T-helper 2 cell treated with Interferon-gamma antibody and Interleukin-4, amounts not matched to agents 5 μg/mL and 100 μg/mL, for 36 hours (primary cell): ENCODE measurements at regions not wholly inside any gene's neighbourhood (a gene's known extent, or its start where the extent isn't known, plus 50 kb on each side); places are given as distances from the start of the nearest gene placed in this dataset.

ENCODE experiments used
- DNase-seq: peaks from one replicate; pipeline ENCODE4 v3.0.0; 2021; ENCODE audit warnings: low spot score
- H3K27ac Mint-ChIP-seq: one replicate; pipeline ENCODE4 v1.8.0; 2021; ENCODE audit warnings: mild to moderate bottlenecking, mixed read lengths
- H3K27me3 Mint-ChIP-seq: one replicate; pipeline ENCODE4 v1.8.0; 2021; ENCODE audit warnings: low read depth, mixed read lengths
- H3K36me3 Mint-ChIP-seq: one replicate; pipeline ENCODE4 v1.8.0; 2021; ENCODE audit warnings: low read depth, mixed read lengths
- H3K4me1 Mint-ChIP-seq: one replicate; pipeline ENCODE4 v1.8.0; 2021; ENCODE audit warnings: low read depth, mixed read lengths
- H3K4me3 Mint-ChIP-seq: one replicate; pipeline ENCODE4 v1.8.0; 2022; ENCODE audit warnings: mild to moderate bottlenecking, moderate library complexity, mixed read lengths
- H3K9me3 Mint-ChIP-seq: one replicate; pipeline ENCODE4 v1.8.0; 2021; ENCODE audit warnings: mixed read lengths

DNA sequence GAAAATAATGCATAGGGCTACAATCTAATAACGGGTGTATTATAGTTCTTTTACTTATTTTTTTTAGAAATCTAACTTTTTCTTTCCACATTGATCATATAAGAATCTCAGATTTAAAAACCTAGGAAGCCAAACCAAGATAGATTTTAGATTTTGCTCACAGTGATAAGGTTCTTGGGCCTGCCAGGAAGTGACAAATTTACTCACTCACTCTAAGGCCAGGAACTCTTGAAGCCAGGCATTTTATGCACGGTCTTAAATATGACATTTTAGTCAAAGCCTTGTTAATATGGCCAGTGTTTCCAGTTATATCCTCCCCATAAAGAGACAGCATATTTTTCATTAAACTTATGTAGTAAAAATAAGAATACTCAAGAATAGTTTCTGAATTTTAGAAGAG lies 271.4 kb downstream of the SQOR start:
- DNase-seq: no peak

DNA sequence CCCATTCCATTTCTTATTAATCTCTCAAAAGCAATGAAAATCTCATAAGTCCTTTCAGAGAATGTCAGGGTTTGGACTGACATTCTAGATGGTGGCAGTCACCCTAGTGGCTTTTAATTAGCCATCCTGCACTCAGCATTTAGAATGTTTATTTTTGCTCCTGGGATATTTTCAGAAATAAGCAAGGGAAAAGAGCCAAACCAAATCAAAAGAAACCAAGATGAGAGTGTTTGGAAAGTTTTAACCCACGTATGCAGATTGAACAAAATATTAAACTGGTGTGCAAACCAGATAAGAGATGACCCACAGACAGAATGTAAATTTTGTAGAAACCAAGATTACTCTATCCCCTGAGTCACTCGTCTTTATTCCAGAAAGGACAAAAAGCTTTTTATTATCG lies 275.8 kb downstream of the SQOR start:
- Mint-ChIP-seq H3K27ac (no peak overlapping the region), H3K4me1 (no peaks in the 10 kb centered on the region), H3K36me3 (no peaks in the 10 kb centered on the region), H3K9me3 (peaks cover 4% of the 10 kb centered on the region), H3K4me3 (no peak overlapping the region), H3K27me3 (no peaks in the 10 kb centered on the region)
- DNase-seq: no peak

More for the DNA sequence above, 271.4 kb downstream of the SQOR start:
- Mint-ChIP-seq H3K27ac (no peak overlapping the region), H3K27me3 (no peaks in the 10 kb centered on the region), H3K36me3 (no peaks in the 10 kb centered on the region), H3K9me3 (peaks cover 7% of the 10 kb centered on the region), H3K4me1 (no peaks in the 10 kb centered on the region), H3K4me3 (no peak overlapping the region)

DNA sequence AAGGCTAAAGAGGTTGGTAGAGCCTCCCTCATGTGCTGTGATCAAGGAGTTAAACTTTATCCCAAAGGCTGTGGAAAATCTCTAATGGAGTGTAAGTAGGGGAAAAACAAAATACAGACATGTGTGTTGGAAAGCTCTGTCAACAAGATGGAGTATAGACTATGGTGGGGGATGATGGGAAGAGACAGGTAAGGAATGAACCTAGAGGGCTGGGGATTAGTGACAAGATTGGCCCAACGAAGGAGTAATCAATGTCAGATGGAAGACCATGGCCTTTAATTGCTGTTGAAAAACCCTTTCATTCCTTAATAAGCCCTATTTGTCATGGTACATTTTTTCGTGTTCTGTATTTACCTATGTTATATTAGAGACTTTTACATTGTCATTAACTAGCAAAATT lies 278.6 kb downstream of the SQOR start:
- H3K4me1 Mint-ChIP-seq: no peaks in the 10 kb centered on the region
- H3K27me3 Mint-ChIP-seq: no peaks in the 10 kb centered on the region
- H3K9me3 Mint-ChIP-seq: no peaks in the 10 kb centered on the region
- no peak overlapping the region for H3K4me3 Mint-ChIP-seq
- H3K27ac Mint-ChIP-seq: no peak overlapping the region
- DNase-seq: no peak
- H3K36me3 Mint-ChIP-seq: no peaks in the 10 kb centered on the region

DNA sequence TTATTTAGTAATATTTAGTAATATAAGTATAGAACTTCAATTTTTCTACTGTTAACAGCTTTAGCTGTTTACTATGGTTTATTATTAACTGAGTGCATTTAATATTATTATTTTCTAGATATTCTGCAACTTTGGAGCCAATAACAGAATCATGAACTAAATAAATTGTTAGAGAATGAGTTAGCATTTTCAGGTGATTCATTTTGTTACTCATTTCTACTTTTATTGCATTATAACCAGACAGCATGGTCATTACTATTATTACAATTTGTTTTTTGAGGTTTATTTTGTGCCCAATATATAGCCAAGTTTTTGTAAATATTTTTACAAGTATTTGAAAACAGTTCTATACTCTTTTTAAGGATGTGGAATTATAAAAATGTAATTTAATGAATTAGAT lies 279.6 kb downstream of the SQOR start:
- no peak overlapping the region for H3K27ac Mint-ChIP-seq
- no peak overlapping the region for H3K4me3 Mint-ChIP-seq
- H3K4me1 Mint-ChIP-seq: no peaks in the 10 kb centered on the region
- H3K27me3 Mint-ChIP-seq: no peaks in the 10 kb centered on the region
- H3K9me3 Mint-ChIP-seq: no peaks in the 10 kb centered on the region
- DNase-seq: no peak
- H3K36me3 Mint-ChIP-seq: no peaks in the 10 kb centered on the region

DNA sequence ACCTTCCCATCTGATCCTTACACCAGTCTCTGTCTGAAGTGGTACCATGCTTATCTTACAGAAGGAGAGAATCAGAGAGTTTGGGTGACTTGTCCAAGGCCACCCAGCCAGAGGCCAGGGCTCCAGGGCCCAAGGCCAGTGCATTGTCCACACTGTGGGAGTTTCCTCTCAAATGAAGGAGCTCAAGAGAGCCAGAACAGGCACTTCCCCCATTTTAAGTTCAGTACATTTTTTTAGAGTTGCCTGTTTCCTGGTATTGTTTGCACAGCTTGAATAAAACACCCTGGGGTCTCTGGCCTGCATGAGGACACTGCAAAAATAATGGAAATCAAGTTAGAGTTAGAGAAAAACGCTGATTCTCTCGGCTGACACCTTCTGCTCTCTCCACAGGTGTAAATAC lies 284.0 kb downstream of the SQOR start:
- Mint-ChIP-seq H3K27me3 (no peaks in the 10 kb centered on the region), H3K27ac (no peak overlapping the region), H3K4me3 (no peak overlapping the region), H3K36me3 (no peaks in the 10 kb centered on the region), H3K9me3 (peaks cover 6% of the 10 kb centered on the region), H3K4me1 (no peaks in the 10 kb centered on the region)
- DNase-seq: no peak

DNA sequence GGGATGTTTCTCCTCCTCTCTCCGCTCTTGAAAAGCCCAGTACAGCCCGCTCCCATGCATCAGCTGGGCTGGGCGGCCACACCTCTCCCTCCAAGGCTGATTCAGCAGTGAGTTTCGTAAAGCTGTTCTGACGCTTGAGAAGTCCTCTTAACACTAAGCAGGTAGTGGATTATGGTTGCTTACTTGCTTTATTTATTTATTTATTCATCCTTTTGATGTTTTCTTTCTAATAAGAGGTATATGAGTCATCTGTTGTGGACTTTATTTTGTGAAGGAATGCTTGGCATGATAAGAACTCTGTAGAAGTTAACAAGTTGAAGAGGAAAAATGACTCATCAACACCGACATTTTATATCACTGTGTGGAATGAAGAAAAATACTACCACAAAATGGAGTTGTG lies 285.0 kb downstream of the SQOR start:
- no peak overlapping the region for H3K4me3 Mint-ChIP-seq
- H3K27ac Mint-ChIP-seq: no peak overlapping the region
- H3K36me3 Mint-ChIP-seq: no peaks in the 10 kb centered on the region
- H3K27me3 Mint-ChIP-seq: no peaks in the 10 kb centered on the region
- no peaks in the 10 kb centered on the region for H3K4me1 Mint-ChIP-seq
- no peak for DNase-seq
- peaks cover 6% of the 10 kb centered on the region for H3K9me3 Mint-ChIP-seq

DNA sequence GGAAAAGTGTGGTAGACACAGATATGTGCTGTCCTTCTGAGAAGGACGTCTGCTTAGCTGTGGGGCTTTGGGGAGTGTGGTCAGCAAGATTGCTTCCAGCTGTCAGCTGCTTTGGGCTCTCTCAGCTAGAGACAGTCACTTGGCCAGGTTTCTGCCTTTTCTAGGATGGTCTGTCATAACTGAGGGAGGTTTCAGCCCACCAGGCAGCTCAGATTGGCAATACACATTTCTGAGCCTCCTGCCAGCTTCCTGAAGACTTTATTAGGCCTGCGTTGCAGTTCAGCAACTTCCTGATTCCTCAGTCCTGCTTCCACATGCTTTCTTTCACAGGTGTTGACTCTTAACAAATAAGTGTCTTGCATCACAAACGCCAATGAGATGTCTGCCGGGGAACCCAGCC lies 286.5 kb downstream of the SQOR start:
- peaks cover 6% of the 10 kb centered on the region for H3K9me3 Mint-ChIP-seq
- no peaks in the 10 kb centered on the region for H3K36me3 Mint-ChIP-seq
- H3K27me3 Mint-ChIP-seq: no peaks in the 10 kb centered on the region
- no peak for DNase-seq
- H3K27ac Mint-ChIP-seq: no peak overlapping the region
- no peaks in the 10 kb centered on the region for H3K4me1 Mint-ChIP-seq
- no peak overlapping the region for H3K4me3 Mint-ChIP-seq

DNA sequence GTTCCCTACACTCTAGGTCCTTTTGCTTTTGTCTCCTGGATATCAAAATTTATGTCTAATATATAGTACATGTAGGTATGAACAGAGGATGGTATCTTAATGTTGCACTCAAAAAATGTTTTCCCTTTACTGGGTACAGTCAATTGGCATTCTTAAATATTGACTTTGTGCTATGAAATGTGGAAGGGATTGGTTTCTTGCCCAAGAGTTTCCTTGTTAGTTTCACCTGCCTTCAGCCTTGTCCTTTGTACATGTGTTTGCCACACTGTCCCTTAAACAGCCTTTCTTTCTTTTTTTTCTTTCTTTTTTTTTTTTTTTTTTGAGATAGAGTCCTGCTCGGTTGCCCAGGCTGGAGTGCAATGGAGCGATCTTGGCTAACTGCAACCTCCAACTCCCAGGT lies 287.1 kb downstream of the SQOR start:
- Mint-ChIP-seq H3K4me3 (no peak overlapping the region), H3K27ac (no peak overlapping the region), H3K4me1 (no peaks in the 10 kb centered on the region), H3K9me3 (peaks cover 6% of the 10 kb centered on the region), H3K36me3 (no peaks in the 10 kb centered on the region), H3K27me3 (no peaks in the 10 kb centered on the region)
- no peak for DNase-seq

DNA sequence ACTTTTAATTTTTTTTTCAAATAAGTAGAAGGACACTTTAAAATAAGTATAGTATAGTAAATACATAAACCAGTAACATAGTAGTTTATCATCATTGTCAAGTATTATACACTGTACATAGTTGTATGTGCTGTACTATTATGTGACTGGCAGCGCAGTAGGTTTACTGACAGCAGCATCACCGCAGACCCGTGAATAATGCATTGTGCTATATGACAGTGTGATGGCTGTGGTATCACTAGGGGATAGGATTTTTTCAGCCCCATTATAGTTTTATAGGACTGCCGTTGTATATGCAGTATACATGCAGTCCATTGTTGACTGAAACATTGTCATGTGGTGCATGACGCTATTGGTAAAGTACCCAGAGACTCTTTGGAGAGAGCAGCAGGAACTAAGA lies 306.5 kb downstream of the SQOR start:
- no peak for DNase-seq
- no peaks in the 10 kb centered on the region for H3K27me3 Mint-ChIP-seq
- no peaks in the 10 kb centered on the region for H3K36me3 Mint-ChIP-seq
- H3K27ac Mint-ChIP-seq: no peak overlapping the region
- H3K4me1 Mint-ChIP-seq: no peaks in the 10 kb centered on the region
- H3K9me3 Mint-ChIP-seq: no peaks in the 10 kb centered on the region
- H3K4me3 Mint-ChIP-seq: no peak overlapping the region

DNA sequence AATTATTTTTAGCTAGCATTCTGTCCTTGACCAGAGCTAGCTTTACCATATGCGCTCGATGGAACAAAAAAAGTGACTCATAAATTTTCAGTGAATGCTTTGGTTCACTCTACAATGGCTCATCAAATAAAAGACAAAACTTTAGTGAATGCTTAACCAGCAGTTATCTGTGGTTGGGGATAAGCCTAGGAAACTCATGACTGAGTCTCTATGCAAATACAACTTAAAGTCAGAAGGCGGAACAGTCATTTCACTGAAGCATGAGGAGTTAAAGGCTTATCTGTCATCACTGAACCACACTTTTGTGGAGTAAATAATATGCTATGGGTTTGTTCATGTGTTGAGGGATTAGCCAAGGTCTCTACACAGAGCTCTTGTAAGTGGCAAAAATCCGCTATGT lies 308.4 kb downstream of the SQOR start:
- no peak overlapping the region for H3K27ac Mint-ChIP-seq

DNA sequence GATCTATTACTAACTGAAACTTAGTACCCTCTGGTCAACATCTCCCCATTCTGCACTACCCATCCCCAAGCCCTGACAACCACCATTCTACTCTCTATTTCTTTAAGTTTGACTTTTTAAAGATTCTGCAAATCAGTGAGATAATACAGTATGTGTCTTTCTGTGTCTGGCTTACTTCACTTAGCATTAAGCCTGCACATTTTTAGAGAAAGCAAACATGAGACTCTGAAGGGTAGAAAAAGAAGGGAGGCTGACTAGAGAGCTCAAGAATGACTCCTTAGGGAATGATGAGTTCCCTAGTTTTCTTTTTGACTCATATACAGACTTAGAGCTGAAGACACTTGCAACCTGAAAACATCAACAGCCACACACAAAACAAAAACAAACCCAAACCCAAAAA lies 311.3 kb downstream of the SQOR start:
- Mint-ChIP-seq H3K4me3 (no peak overlapping the region), H3K27me3 (no peaks in the 10 kb centered on the region), H3K4me1 (peaks cover 3% of the 10 kb centered on the region), H3K9me3 (no peaks in the 10 kb centered on the region), H3K27ac (no peak overlapping the region), H3K36me3 (no peaks in the 10 kb centered on the region)
- no peak for DNase-seq

More for the DNA sequence above, 308.4 kb downstream of the SQOR start:
- no peaks in the 10 kb centered on the region for H3K4me1 Mint-ChIP-seq
- no peaks in the 10 kb centered on the region for H3K36me3 Mint-ChIP-seq
- H3K9me3 Mint-ChIP-seq: no peaks in the 10 kb centered on the region
- DNase-seq: no peak
- H3K4me3 Mint-ChIP-seq: no peak overlapping the region
- H3K27me3 Mint-ChIP-seq: no peaks in the 10 kb centered on the region

DNA sequence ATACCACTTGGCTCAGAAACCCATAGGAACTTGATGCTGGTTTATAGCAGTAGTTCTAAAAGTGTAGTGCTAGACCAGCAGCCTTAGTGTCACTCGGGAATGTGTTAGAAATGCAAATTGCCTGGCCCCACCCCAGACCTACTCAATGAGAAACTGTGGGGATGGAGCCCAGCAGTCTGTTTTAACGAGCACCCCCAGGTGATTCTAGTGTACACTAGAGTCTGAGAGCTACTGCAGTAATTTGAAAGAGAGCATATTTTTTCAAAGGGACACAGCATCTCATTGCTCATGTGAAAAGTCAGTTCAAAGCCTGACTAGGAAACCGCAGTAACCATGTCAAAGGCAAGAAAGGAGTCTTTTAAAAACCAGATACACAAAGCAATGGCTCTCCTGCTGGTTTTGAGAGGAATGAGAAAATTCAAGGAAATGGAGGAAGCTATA lies 313.4 kb downstream of the SQOR start:
- Mint-ChIP-seq H3K27me3 (no peaks in the 10 kb centered on the region), H3K27ac (no peak overlapping the region), H3K4me3 (no peak overlapping the region), H3K9me3 (peaks cover 3% of the 10 kb centered on the region), H3K36me3 (no peaks in the 10 kb centered on the region), H3K4me1 (peaks cover 3% of the 10 kb centered on the region)
- no peak for DNase-seq

DNA sequence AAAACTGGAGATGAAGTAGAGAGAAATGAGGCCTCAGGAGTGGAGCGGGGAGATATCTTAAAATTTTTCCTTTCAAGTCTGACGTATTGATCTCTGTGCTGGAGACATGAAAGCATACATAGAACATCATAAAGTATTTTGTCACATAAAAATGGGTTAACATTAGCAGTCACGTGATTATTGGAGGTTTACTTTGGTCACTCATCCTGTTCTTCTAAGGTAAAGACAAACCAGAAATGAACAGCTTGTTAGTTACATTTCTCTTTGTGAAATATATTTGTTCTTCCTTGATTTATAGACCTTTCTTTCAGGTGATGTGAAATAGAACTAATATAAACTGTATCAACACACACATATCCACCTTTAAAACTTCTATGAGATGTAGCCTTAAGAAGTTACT lies 324.1 kb downstream of the SQOR start:
- Mint-ChIP-seq H3K9me3 (peaks cover 42% of the 10 kb centered on the region), H3K4me3 (no peak overlapping the region), H3K27ac (no peak overlapping the region)

DNA sequence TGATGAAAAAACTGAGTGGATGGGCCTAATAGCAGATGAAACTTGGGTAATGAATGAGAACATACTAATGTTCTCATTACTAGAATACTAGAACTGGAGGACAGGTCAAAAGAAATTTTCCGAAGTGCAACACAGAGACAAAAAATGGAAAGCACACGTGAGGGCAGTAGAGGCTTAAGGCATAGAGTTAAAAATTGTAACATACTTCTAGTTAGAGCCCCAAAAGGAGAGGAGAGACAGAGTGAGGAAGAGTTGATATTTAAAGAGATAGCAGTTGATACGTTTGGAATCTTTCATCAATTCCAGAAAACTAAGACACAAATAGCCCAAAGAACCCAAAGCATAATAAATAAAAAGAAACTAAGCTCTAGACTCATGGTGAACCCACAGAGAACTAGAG lies 327.9 kb downstream of the SQOR start:
- H3K27ac Mint-ChIP-seq: no peak overlapping the region
- no peak overlapping the region for H3K4me3 Mint-ChIP-seq
- H3K9me3 Mint-ChIP-seq: peaks cover 25% of the 10 kb centered on the region
- DNase-seq: no peak
- no peaks in the 10 kb centered on the region for H3K27me3 Mint-ChIP-seq
- H3K36me3 Mint-ChIP-seq: no peaks in the 10 kb centered on the region
- H3K4me1 Mint-ChIP-seq: no peaks in the 10 kb centered on the region

More for the DNA sequence above, 324.1 kb downstream of the SQOR start:
- no peaks in the 10 kb centered on the region for H3K27me3 Mint-ChIP-seq
- no peak for DNase-seq
- no peaks in the 10 kb centered on the region for H3K4me1 Mint-ChIP-seq
- H3K36me3 Mint-ChIP-seq: no peaks in the 10 kb centered on the region

DNA sequence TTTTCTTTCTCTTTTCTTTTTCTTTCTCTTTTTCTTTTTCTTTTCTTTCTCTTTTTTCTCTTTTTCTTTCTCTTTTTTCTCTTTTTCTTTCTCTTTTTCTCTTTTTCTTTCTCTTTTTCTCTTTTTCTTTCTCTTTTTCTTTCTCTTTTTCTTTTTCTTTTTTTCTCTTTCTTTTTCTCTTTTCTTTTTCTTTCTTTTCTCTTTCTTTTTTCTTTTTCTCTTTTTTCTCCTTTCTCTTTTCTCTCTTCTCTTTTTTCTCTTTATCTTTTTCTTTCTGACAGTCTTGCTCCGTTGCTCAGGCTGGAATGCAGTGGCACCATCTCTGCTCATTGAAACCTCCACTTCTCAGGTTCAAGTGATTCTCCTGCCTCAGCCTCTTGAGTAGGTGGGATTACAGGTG lies 335.7 kb downstream of the SQOR start:
- Mint-ChIP-seq H3K27ac (no peak overlapping the region), H3K36me3 (no peaks in the 10 kb centered on the region), H3K9me3 (peaks cover 23% of the 10 kb centered on the region), H3K4me3 (no peak overlapping the region), H3K4me1 (no peaks in the 10 kb centered on the region), H3K27me3 (no peaks in the 10 kb centered on the region)
- DNase-seq: no peak
